Thyroid gland (tissue), 4 donors: ENCODE measurements at regions not wholly inside any gene's neighbourhood (a gene's known extent, or its start where the extent isn't known, plus 50 kb on each side); places are given as distances from the start of the nearest gene placed in this dataset.
"Not testable (repeated sequence)": the region's sequence is repeated elsewhere in the genome, so short reads cannot be mapped to it uniquely, and the experiment has no call there.

Experiments used
- CTCF ChIP-seq, 6 experiments: fragments of 200-600 bp in 3 of 6; fragments of 450-650 bp in 3 of 6; sonication (generic) in 3 of 6; IDR thresholded peaks; one replicate each; pipeline ENCODE4 v1.5.1; 2016 to 2019; ENCODE audit warnings: antibody characterized with exemption in 6 of 6, mild to moderate bottlenecking in 2 of 6, inconsistent platforms in 1 of 6, moderate library complexity in 1 of 6
- POLR2A ChIP-seq, 2 donors: fragments of 450-650 bp; IDR thresholded peaks; one replicate each; pipeline ENCODE4 v1.6.1; 2017; ENCODE audit warnings: antibody characterized with exemption in 2 of 2, mild to moderate bottlenecking in 2 of 2, moderate library complexity in 1 of 2

GRCh38 chr9:39649029-39649428 is 293.6 kb downstream of the SPATA31A1 start:
- not testable (repeated sequence) for TF ChIP-seq CTCF, POLR2A (IDR thresholded peaks at IDR 0.05)
